ENCODE measurements at regions not wholly inside any gene's neighbourhood (a gene's known extent, or its start where the extent isn't known, plus 50 kb on each side); places are given as distances from the start of the nearest gene placed in this dataset.

- TF ChIP-seq MAZ (IDR thresholded peaks at IDR 0.05; ENCODE audit: borderline replicate concordance, low read depth, low read length) (no peak), SMC3 (IDR thresholded peaks at IDR 0.05) (no peak), POLR2A (IDR thresholded peaks at IDR 0.05; ENCODE audit: low read length) (no peak), ESRRA (IDR thresholded peaks at IDR 0.05; ENCODE audit: borderline replicate concordance, low read length) (no peak), MAFK (IDR thresholded peaks at IDR 0.05; ENCODE audit: partially characterized antibody) (no peak), CTCF (IDR thresholded peaks at IDR 0.05) (no peak), JUN (IDR thresholded peaks at IDR 0.05) (no peak), BCL3 (IDR thresholded peaks at IDR 0.05) (no peak), EHMT2 (IDR thresholded peaks at IDR 0.05; ENCODE audit: low read depth) (no peak), EP300 (IDR thresholded peaks at IDR 0.05) (no peak), GATA3 (IDR thresholded peaks at IDR 0.05; ENCODE audit: borderline replicate concordance) (no peak)
- TF ChIP-seq, protein P1, sequence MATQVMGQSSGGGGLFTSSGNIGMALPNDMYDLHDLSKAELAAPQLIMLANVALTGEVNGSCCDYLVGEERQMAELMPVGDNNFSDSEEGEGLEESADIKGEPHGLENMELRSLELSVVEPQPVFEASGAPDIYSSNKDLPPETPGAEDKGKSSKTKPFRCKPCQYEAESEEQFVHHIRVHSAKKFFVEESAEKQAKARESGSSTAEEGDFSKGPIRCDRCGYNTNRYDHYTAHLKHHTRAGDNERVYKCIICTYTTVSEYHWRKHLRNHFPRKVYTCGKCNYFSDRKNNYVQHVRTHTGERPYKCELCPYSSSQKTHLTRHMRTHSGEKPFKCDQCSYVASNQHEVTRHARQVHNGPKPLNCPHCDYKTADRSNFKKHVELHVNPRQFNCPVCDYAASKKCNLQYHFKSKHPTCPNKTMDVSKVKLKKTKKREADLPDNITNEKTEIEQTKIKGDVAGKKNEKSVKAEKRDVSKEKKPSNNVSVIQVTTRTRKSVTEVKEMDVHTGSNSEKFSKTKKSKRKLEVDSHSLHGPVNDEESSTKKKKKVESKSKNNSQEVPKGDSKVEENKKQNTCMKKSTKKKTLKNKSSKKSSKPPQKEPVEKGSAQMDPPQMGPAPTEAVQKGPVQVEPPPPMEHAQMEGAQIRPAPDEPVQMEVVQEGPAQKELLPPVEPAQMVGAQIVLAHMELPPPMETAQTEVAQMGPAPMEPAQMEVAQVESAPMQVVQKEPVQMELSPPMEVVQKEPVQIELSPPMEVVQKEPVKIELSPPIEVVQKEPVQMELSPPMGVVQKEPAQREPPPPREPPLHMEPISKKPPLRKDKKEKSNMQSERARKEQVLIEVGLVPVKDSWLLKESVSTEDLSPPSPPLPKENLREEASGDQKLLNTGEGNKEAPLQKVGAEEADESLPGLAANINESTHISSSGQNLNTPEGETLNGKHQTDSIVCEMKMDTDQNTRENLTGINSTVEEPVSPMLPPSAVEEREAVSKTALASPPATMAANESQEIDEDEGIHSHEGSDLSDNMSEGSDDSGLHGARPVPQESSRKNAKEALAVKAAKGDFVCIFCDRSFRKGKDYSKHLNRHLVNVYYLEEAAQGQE (IDR thresholded peaks at IDR 0.05), result no peak
- TF ChIP-seq, protein P2, sequence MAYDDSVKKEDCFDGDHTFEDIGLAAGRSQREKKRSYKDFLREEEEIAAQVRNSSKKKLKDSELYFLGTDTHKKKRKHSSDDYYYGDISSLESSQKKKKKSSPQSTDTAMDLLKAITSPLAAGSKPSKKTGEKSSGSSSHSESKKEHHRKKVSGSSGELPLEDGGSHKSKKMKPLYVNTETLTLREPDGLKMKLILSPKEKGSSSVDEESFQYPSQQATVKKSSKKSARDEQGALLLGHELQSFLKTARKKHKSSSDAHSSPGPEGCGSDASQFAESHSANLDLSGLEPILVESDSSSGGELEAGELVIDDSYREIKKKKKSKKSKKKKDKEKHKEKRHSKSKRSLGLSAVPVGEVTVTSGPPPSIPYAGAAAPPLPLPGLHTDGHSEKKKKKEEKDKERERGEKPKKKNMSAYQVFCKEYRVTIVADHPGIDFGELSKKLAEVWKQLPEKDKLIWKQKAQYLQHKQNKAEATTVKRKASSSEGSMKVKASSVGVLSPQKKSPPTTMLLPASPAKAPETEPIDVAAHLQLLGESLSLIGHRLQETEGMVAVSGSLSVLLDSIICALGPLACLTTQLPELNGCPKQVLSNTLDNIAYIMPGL (CRISPR knock-in tag; IDR thresholded peaks at IDR 0.05; ENCODE audit: borderline replicate concordance), result no peak
Measured at GRCh38 chr13:87452281-87452680, 218.9 kb upstream of the SLITRK5 start.
